ENCODE measurements at regions not wholly inside any gene's neighbourhood (a gene's known extent, or its start where the extent isn't known, plus 50 kb on each side); places are given as distances from the start of the nearest gene placed in this dataset.

DNA sequence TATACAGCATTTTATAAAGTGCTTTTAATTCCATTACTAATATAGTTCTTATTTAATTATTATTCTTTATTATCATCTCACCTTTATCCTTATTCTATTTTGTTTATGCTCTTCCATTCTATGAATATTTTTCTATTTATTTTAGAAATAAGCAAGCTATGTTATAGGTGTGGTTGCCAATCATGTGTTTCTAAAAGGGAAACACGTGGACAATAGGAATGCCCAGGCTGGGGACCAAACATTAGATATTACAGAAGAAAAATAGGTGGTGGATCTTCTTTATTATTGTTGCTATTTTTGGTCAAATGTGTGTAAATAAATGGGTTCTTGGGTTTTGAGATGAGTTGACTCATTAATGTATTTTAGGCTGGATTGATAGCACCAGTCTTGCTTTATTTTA lies 438.3 kb downstream of the RAB38 start:
- no peak for DNase-seq
- no peak overlapping the region for H3K4me2 ChIP-seq (ENCODE audit: low read depth, low read length)
- TF ChIP-seq, protein P1, sequence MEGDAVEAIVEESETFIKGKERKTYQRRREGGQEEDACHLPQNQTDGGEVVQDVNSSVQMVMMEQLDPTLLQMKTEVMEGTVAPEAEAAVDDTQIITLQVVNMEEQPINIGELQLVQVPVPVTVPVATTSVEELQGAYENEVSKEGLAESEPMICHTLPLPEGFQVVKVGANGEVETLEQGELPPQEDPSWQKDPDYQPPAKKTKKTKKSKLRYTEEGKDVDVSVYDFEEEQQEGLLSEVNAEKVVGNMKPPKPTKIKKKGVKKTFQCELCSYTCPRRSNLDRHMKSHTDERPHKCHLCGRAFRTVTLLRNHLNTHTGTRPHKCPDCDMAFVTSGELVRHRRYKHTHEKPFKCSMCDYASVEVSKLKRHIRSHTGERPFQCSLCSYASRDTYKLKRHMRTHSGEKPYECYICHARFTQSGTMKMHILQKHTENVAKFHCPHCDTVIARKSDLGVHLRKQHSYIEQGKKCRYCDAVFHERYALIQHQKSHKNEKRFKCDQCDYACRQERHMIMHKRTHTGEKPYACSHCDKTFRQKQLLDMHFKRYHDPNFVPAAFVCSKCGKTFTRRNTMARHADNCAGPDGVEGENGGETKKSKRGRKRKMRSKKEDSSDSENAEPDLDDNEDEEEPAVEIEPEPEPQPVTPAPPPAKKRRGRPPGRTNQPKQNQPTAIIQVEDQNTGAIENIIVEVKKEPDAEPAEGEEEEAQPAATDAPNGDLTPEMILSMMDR (IDR thresholded peaks at IDR 0.05; ENCODE audit: low read length): no peak
- TF ChIP-seq EZH2phosphoT487 (IDR thresholded peaks at IDR 0.05; ENCODE audit: low read length) (no peak), EZH2 (optimal IDR thresholded peaks at IDR 0.05; ENCODE audit: low read depth, low read length) (no peak)
- no peak overlapping the region for H3K9ac ChIP-seq (ENCODE audit: low read length)
- no peaks in the 10 kb centered on the region for H3K9me3 ChIP-seq (replicated peaks; ENCODE audit: insufficient read depth, low read length)
- no peaks in the 10 kb centered on the region for H3F3A ChIP-seq (ENCODE audit: insufficient read depth, low read length)
- H3K9me2 ChIP-seq (replicated peaks; ENCODE audit: insufficient read depth, low read length): no peaks in the 10 kb centered on the region
- no peak overlapping the region for H3K27ac ChIP-seq (ENCODE audit: low read length)
- H3K4me3 ChIP-seq (ENCODE audit: low read length): no peak overlapping the region
- no peaks in the 10 kb centered on the region for H3K4me1 ChIP-seq (ENCODE audit: low read length)
- no peaks in the 10 kb centered on the region for H4K20me1 ChIP-seq (ENCODE audit: insufficient read depth, low read length)
- H3K36me3 ChIP-seq (replicated peaks; ENCODE audit: insufficient read depth, low read length): no peaks in the 10 kb centered on the region
- no peaks in the 10 kb centered on the region for H3K27me3 ChIP-seq (replicated peaks; ENCODE audit: insufficient read depth, low read length)
- H3K79me2 ChIP-seq (ENCODE audit: low read length): no peaks in the 10 kb centered on the region
- no peak overlapping the region for H2AFZ ChIP-seq (ENCODE audit: low read length)

DNA sequence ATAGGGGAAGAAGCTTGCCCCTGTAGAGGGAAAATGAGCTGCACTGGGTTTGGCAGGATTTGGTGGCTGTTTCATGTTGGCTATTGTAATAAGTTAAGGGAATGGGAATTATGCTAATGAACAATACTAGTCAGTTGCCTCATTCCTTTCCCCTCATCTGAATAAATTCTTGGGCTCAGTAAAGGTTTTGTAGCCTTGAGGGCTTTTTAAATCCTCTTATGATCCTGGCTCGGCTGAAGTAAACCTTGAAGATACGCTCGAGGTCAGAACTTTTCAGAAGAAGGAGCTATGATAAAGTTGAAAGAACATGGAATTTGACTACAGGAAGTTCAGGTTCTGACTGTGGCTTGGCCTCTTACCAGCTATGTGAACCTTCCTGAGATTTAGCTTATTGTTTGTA lies 448.7 kb downstream of the RAB38 start:
- no peaks in the 10 kb centered on the region for H3F3A ChIP-seq (ENCODE audit: insufficient read depth, low read length)
- H3K9me2 ChIP-seq (replicated peaks; ENCODE audit: insufficient read depth, low read length): no peaks in the 10 kb centered on the region
- no peak for DNase-seq
- H3K9me3 ChIP-seq (replicated peaks; ENCODE audit: insufficient read depth, low read length): no peaks in the 10 kb centered on the region
- no peaks in the 10 kb centered on the region for H3K36me3 ChIP-seq (replicated peaks; ENCODE audit: insufficient read depth, low read length)
- H3K27me3 ChIP-seq (replicated peaks; ENCODE audit: insufficient read depth, low read length): no peaks in the 10 kb centered on the region
- H4K20me1 ChIP-seq (ENCODE audit: insufficient read depth, low read length): no peaks in the 10 kb centered on the region
- H3K4me3 ChIP-seq (ENCODE audit: low read length): no peak overlapping the region
- no peak overlapping the region for H3K27ac ChIP-seq (ENCODE audit: low read length)
- no peak overlapping the region for H2AFZ ChIP-seq (ENCODE audit: low read length)
- no peaks in the 10 kb centered on the region for H3K79me2 ChIP-seq (ENCODE audit: low read length)
- TF ChIP-seq EZH2 (optimal IDR thresholded peaks at IDR 0.05; ENCODE audit: low read depth, low read length) (no peak), EZH2phosphoT487 (IDR thresholded peaks at IDR 0.05; ENCODE audit: low read length) (no peak)
- TF ChIP-seq, protein P1 (IDR thresholded peaks at IDR 0.05; ENCODE audit: low read length): no peak
- no peaks in the 10 kb centered on the region for H3K4me1 ChIP-seq (ENCODE audit: low read length)
- no peak overlapping the region for H3K9ac ChIP-seq (ENCODE audit: low read length)
- H3K4me2 ChIP-seq (ENCODE audit: low read depth, low read length): no peak overlapping the region

GRCh38 chr11:87724358-87724757 lies 450.9 kb downstream of the RAB38 start:
- no peak for TF ChIP-seq EZH2 (optimal IDR thresholded peaks at IDR 0.05; ENCODE audit: low read depth, low read length)
- no peak for TF ChIP-seq EZH2phosphoT487 (IDR thresholded peaks at IDR 0.05; ENCODE audit: low read length)
- TF ChIP-seq, protein P1 (IDR thresholded peaks at IDR 0.05; ENCODE audit: low read length): no peak
- no peak overlapping the region for H3K9ac ChIP-seq (ENCODE audit: low read length)

More at GRCh38 chr11:87724358-87724757, 450.9 kb downstream of the RAB38 start:
- Histone ChIP-seq H3F3A (ENCODE audit: insufficient read depth, low read length) (no peaks in the 10 kb centered on the region), H3K36me3 (replicated peaks; ENCODE audit: insufficient read depth, low read length) (no peaks in the 10 kb centered on the region), H3K27me3 (replicated peaks; ENCODE audit: insufficient read depth, low read length) (no peaks in the 10 kb centered on the region), H3K4me2 (ENCODE audit: low read depth, low read length) (no peak overlapping the region), H3K9me3 (replicated peaks; ENCODE audit: insufficient read depth, low read length) (no peaks in the 10 kb centered on the region), H3K4me1 (ENCODE audit: low read length) (no peaks in the 10 kb centered on the region), H3K9me2 (replicated peaks; ENCODE audit: insufficient read depth, low read length) (no peaks in the 10 kb centered on the region), H3K4me3 (ENCODE audit: low read length) (no peak overlapping the region), H4K20me1 (ENCODE audit: insufficient read depth, low read length) (no peaks in the 10 kb centered on the region), H3K27ac (ENCODE audit: low read length) (no peak overlapping the region), H3K79me2 (ENCODE audit: low read length) (no peaks in the 10 kb centered on the region), H2AFZ (ENCODE audit: low read length) (no peak overlapping the region)
- no peak for DNase-seq

All from MM.1S (cell line).